Inflammatory macrophage (primary cell): ENCODE measurements at regions not wholly inside any gene's neighbourhood (a gene's known extent, or its start where the extent isn't known, plus 50 kb on each side); places are given as distances from the start of the nearest gene placed in this dataset.
"Not testable (repeated sequence)": the region's sequence is repeated elsewhere in the genome, so short reads cannot be mapped to it uniquely, and the experiment has no call there.

Experiments used
- DNase-seq, 2 donors: peaks; one replicate each; pipeline ENCODE4 v3.0.0-alpha.2; 2020 to 2022

DNA sequence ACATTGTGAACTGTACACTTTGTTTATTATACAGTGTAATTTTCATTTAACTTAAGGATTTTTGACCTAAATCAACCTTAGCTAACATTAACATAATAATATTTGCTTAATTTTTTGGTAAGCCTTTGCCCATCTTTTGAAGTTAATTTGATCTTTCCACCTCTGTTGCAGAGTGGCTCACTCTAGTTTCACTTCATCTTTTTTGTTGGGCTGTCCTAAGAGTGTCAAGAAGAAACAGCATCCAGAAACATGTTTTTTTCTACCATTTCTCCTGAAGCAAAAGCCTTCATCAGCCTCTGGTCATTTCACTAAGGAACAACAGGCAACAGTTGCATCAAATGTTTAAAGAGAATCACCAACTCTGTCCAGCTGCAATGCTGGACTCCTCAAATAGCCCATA is 824.7 kb downstream of the REEP3 start:
- no peak for DNase-seq

DNA sequence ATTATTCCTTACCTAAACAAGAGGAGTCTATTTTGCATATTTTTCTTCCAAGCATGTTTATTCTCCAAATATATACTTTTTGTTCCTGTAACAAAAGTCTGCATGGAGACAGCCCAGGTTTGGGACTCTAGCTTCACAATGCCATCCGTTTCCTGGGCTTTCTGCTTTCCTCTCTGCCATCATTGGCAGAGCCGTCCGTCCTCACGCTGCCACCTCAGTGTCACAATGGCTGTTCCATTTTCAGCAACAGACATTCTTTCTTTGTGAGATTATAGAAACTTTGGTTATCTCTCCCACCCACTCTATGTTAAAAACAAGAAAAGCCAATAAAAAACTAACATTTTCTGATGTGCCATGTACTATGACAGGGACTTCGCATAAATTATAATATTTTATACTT is 825.2 kb downstream of the REEP3 start:
- no peak for DNase-seq

DNA sequence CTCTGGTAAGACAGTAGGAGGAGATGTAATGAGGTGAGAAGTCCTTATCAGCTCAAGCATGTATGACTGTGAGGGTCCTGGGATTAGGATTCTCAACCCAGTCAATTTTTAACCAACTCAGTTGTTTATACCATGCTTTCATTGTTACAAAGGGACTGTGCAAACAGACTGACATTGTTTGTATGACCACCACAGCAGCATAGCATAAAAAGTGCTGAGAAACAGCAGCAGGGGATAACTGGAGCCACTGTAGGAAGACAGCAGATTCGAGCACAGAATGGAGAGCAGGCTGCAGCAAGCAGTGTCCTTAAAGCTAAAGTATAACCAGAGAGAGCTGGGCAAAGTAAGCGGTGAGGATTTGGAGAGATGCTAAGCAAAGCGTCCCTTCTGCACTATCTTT is 829.5 kb downstream of the REEP3 start:
- DNase-seq, result no peak

DNA sequence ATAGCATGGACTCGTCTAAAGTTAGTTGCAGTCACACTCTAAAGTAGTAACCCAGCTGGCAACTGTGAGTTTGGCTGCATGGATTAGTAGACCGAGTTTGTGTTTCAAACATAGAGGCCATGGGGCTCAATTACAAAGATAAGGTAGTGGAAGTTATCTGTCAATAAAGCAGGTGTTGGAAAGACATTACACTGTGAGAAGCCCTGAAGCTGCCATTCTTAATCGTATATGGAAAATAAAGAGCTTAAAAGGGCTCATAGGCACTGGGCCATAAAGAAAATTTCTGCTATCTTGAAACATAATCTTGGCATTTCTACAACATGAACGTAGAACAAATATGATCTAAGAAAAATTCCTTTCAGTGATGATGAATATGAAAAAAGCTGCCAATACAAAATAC is 837.7 kb downstream of the REEP3 start:
- no peak for DNase-seq

DNA sequence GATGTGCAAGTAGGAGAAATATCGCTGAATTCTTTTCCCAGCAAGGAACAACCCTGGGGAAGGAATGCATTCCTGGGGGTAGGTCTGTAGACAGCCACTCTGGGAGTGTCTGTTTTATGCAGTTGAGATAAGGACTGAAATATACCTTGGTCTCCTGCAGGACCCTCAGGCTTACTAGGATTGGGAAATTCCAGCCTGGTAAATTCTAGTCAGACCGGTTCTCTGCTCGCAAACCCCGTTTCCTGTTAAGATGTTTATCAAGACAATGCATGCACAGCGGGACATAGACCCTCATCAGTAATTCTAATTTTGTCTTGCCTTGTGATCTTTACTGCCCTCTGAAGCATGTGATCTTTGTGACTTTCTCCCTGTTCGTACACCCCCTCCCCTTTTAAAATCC is 839.0 kb downstream of the REEP3 start:
- DNase-seq, result not testable (repeated sequence)

DNA sequence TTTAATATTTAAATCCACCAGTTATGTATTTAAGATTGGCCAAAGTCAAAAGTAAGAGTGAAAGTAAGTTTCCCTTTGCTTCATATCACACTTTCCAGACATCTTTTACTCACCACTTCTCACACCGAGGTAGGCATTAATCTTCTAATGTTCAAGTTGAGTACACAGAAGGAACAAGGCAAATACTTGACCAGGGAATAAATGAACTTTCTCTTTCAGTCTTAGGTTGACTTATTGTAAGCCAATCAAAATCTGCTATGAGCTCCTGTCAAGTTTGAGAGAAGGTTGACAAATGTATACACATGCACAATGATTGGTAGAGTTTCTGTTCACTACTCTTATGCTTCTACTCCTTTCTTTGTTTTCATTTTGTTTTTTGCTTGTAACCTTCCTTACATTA is 842.5 kb downstream of the REEP3 start:
- no peak for DNase-seq

DNA sequence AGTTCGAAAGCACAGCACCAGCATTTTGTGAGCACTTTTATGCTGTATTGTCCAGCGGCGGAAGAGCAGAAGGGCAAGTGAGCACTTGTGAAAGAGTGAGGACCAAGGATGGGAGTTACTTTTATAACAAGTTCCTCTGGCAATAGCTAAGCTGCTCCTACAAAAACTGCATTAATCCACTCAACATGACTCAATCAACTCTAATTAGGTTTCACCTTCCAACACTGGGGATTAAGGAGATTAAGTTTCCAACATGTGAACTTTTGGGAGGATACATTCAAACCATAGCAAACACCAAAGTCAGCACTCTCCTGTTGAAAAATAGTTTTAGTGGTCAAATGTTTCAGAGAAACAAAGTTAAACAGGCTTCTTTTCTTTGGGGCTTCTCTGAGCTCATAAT is 844.5 kb downstream of the REEP3 start:
- DNase-seq, result no peak

DNA sequence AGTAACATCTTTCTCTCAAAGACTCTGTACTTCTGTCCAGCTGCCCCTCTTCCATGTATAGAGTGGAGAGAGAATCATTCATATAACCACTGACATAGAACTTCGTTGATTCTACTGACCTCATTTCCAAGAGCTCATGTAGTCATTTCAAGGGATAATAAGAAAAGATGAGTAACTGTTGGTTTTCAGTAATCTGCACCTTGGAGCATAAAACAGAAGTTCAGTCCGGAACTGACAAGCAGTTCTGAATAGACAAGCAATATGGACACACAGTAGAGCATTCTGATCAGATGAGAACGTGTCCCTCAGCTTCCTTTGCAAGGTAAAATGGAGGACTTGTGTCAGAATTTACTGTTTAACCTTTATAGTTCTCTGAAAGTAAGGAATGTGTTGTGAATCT is 847.1 kb downstream of the REEP3 start:
- DNase-seq, result no peak

DNA sequence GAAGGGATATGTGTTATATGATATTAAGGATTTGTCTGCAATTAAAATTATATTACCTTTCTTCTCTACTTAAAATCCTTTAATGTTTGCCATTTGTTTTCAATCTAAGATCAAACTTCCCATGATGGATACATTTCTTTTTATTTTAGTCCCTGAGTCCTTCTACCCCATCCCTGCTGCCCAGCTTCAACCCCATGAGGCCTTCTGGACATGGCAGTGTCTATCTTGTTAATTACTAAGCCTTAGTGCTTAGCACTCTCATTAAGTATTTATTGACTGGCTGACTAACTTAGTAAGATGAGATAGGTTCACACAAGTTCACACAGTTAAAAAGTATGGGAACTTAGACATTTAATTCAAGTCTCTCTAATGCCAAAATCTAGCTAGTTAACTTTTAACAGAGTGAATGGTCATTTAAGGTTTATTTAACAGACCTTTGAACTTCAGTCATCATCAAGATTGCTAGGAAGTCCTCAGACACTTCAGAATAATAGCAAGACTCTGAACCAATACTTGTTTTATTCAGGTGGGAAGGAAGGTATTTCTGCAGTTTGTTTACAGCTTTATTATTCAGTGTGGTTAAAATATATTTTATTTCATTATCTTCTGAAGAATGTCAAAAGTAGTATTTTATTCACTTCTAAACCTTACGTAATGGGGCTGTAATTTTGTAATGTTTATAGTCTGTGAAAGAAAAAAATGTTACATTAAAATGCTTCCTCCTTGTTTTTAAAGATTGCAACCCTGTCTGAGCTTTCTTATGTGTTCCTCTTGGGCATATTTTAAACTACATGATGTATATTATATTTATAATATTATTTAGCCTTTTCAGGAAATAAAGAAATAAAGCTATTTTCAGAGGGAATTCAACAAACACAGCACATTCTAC is 848.9 kb downstream of the REEP3 start:
- no peak for DNase-seq

DNA sequence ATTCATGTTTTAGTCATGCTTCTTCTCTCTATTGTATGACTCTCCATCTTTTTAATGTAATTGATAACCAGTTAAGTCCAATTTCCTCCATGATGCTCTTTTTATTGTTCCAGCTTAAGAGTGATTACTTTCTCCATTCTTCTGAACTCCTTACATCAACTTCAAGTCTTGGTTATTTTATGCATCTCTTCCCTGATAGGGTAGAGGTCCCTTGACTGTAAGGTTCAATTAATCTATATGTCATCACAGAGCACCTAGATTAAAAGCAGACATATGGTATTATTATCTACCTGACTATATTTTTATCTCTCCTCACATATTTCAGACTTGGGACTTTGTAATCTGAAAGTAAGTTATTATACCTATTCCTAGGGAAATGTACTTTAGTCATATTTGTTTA is 853.1 kb downstream of the REEP3 start:
- no peak for DNase-seq

DNA sequence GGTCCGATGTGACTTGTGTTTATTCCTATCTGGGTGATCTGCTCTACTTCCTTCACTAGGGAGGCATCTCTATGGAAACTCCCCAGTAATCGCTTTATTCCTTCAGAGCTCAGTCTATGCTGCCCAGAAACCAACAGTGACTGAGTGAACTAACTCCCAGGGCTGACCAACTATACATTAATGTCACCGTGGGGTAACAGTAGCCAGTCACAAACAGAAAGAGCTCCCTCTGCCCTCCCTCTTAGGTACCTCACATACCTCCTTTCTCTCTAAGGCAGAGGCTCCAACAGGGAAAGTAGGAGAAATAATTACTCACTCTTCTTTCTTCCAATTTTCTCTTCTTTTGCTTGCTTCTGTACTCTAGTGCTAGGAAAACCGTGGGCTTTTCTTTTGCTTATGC is 855.0 kb downstream of the REEP3 start:
- DNase-seq, result no peak

DNA sequence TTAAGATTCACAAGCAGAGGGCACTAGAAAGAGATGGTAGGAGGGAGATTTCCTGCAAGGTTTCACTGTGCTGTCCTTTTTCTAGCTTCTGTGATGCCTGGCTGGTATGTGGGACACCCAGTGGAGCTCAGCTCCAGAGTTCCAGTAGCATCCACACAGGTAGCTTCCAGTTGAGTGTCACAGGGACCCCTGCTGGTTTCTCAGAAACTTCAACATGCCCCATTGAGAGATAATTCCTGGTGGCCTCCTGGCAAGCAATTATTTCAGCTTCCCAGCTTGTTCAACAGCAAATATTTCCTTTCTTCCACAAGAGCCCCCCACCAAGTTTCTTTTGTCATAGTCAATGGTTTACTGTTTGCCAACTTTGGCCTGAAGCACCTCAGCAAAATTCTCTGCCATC is 858.7 kb downstream of the REEP3 start:
- DNase-seq, result no peak

DNA sequence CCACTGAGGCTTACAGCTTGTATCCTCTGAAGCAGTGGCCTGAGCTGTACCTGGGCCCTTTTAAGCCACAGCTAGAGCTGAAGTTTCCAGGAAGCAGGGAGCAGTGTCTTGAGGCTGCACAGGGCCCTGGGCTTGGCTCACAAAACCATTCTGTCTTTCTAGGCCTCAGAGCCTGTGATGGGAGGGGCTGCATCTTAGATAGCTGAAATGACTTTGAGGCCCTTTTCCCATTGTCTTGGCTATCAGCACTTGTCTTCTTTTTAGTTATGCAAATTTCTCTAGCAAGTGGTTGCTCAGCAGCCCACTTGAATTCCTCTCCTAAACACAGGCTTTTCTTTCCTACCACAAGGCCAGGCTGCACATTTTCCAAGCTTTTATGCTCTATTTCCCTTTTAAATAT is 864.2 kb downstream of the REEP3 start:
- DNase-seq, result no peak

DNA sequence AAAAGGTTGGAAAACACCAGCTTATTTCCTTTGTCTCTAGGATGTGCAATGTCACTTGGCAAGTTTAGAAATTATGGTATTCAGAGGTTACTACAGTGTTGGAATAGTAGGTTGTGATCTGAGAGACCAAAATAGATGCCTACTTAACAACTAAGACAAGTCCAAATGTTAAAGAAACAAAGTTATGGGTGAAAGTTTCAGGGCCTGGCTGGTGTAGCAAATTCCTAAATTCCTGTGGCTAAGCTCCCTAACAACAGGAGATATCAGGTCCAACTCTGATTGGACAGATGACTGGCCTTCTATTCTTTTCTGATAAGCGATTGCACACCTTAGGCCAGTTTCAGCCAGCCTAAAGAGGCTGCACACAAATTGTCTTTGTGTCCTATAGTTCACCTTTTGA is 873.5 kb downstream of the REEP3 start:
- no peak for DNase-seq

DNA sequence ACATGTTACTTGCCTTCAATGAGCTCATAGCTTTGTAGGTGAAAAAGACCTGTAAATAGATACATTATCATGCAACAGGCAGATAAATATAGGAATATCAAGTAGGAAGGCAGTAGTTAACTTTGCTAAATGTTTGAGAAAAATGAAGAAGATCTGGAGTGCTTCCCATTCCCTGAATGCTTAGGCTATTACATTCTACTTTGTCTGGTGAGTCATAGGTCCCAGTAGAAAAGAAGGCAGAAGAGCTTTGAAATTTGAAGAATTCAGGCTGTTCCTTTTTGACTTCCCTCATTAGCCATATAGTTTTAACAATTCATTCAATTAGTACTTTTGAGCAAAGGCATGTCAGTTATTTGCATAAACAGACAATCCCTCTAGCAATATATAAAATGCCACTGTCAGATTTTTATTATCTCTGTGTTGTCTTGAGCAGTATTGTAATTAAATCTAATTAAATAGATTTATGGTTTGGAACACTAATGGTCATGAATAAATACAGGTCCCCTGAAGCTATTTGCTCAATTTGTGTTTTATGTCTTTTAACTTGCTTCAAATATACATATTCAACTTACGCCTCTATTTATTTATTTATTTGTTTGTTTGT is 875.0 kb downstream of the REEP3 start:
- no peak for DNase-seq

DNA sequence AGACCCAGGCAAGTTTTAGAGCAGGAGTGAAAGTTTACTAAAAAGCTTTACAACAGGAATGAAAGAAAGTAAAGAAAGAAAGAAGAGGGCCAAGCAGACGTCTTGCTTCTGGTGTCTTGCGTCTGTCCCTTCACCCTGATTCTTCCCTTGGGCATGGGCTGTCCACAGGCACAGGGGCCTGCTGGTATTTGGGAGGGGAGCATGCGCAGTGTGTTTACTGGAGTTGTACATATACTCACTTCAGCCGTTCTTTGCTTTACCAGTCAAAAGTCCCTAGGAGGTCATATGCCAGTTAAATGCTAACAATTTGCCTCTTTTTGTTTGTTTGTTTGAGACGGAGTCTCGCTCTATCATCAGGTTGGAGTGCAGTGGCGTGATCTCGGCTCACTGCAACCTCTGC is 875.9 kb downstream of the REEP3 start:
- DNase-seq, result no peak

DNA sequence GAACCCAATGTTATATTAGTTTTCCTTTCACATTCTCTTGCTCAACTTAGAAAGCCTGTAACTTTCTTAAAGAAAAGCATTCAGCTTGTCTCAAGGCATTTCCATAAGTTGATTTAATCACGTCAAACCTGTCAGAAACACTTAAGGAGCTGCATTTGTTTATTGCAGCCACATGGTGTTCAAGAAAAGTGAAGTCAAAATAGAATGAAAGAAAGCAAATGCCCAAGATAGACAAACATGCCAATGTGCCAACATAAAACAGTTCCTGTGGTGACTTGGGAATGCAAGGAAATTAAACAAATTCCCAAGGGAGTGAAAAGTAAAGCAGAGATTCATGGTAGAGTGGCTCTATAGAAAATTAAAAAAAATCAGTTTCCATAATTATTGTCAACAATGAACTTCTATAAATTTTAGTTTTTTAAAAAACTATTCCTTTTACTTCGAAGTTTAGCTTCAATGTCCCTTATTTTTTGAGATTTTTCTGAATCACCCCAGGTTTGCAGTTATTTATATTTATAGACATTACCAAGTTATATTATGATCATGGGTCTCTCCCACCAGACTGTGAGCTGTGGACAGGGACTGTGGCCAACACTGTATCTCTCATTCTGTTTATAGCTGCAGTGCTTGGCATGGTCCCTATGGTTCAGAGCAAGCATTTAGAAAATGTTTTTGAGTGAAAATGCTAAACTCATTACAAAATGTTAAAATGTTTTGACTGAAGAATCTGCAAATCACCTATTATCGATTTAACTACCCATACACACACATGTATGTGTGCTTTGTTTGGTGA is 887.4 kb downstream of the REEP3 start:
- no peak for DNase-seq

DNA sequence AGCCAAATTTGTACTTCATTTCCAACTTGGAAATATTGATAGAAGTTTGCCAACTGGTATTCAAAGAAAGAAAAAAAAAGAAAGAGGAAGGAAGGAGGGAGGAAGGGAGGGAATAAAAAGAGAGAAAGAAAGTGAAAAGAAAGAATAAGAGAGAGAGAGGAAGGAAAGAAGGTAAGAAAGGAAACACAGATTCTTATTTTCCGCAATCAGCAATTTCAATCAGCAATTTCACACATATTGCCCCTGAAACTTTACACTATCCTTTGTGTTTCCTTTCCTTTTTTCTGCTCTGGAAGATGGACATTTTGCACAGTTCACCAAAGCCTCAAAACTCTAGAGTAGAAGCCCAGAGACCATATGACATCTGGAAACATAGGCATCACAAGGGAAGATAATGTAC is 888.1 kb downstream of the REEP3 start:
- DNase-seq, result no peak

DNA sequence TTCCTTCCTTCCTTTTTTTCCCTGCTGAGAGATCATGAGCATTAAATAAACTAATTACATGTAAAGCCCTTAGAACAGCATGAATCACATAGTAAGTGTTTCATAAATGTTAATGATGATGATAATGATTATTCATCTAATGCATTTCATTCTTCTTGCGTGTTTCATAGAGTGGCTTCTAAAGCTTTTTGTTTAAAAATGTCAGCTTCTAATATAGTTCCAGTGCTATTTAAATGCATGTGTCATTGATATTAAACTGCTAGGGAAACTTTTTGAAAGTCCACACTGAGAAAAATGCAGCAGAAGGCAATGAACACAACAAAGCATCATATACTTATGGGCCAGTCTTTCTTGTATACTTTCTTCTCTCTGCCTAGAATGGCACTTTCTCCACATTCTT is 894.8 kb downstream of the REEP3 start:
- no peak for DNase-seq

DNA sequence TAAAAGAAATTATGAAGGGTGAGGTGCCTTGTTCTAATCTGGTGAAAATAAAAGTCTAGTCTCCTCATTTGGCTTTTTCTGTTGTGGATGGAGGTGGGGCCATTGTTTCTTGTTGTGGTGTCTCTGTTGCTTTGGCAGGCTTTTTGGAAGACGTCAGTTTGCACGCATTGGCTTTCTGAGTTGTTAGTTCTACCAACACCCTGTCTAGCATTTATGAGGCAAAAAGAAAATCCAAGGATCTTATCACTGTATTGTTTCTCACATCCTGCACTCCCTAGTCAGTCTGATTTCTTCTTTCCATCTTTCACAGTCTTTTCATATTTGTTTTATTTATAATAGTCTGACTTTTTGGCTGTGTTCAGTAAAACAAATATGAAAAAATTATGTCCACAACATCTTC is 898.3 kb downstream of the REEP3 start:
- DNase-seq, result no peak

DNA sequence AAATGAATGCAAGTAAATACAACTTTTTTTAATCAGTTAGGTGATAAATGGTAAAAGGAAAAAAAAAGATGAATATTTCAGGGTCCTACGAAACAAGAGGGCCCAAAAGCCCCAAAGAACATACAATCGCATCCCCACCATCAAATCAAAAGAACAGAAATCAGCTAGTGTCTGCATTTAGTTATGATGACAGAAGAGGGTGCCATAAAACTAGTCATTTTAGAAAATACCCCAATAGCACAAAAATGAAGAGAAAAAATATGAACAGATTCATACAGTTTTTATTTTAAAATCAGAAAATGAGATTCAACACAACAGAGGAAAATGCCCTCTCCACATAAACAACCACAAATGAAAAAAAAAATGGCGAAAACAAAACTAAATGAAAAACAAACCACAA is 905.5 kb downstream of the REEP3 start:
- DNase-seq, result no peak

DNA sequence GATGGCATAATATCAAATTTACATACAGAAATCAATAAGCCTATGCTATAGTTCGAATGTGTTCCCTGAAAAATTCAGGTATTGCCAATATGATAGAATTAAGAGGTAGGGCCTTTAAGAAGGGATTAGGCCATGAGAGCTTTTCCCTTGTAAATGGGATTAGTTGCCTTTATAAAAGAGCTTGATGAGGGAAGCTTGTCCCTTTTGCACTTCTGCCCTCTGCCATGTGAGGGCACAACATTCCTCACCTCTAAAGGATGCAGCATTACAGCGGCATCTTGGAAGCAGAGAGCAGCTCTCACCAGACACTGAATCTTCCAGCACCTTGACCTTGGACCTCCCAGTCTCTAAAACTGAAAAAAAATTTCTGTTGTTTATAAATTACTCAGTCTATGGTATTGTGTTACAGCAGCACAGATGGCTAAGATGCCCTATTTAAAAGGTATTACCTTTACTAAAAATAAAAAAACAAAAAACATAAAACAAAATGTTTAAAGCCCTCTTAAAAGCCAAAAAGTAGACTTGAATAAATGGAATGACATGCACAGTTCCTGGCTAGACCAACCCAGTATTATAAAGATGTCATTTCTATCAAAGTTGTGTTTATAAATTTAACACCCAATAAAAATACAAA is 909.6 kb downstream of the REEP3 start:
- peak in 1 of 2 donors; percentile 4 for DNase-seq

DNA sequence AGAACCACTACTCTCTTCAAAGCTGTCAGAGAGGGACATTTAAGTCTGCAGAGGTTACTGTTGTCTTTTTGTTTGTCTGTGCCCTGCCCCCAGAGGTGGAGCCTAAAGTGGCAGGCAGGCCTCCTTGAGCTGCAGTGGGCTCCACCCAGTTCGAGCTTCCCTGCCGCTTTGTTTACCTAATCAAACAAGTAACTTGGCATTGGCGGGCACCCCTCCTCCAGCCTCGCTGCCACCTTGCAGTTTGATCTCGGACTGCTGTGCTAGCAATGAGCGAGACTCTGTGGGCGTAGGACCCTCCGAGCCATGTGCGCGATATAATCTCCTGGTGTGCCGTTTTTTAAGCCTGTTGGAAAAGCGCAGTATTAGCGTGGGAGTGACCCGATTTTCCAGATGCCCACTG is 920.7 kb downstream of the REEP3 start:
- not testable (repeated sequence) for DNase-seq
